Activated naive CD4-positive, alpha-beta T cell treated with anti-CD3 and anti-CD28 coated beads for 36 hours (primary cell): ENCODE measurements at regions not wholly inside any gene's neighbourhood (a gene's known extent, or its start where the extent isn't known, plus 50 kb on each side); places are given as distances from the start of the nearest gene placed in this dataset.

ENCODE experiments used
- CTCF ChIA-PET: fragments of 350-600 bp; sonication (Branson Sonifier 250); formaldehyde crosslinking; loops from one replicate; lab custom pipeline; 2021; ENCODE audit warnings: antibody characterized with exemption; lab: Charles Lee
- DNase-seq: peaks from one replicate; pipeline ENCODE4 v3.0.0-alpha.2; 2020
- H3K27ac Mint-ChIP-seq: one replicate; pipeline ENCODE4 v1.8.0; 2021; ENCODE audit warnings: mild to moderate bottlenecking, mixed read lengths
- H3K27me3 Mint-ChIP-seq: one replicate; pipeline ENCODE4 v1.8.0; 2021; ENCODE audit warnings: low read depth, mixed read lengths
- H3K36me3 Mint-ChIP-seq: one replicate; pipeline ENCODE4 v1.8.0; 2021; ENCODE audit warnings: low read depth, mixed read lengths
- H3K4me1 Mint-ChIP-seq: one replicate; pipeline ENCODE4 v1.8.0; 2021; ENCODE audit warnings: low read depth, mixed read lengths
- H3K4me3 Mint-ChIP-seq: one replicate; pipeline ENCODE4 v1.8.0; 2021; ENCODE audit warnings: mild to moderate bottlenecking, moderate library complexity, mixed read lengths
- H3K9me3 Mint-ChIP-seq: one replicate; pipeline ENCODE4 v1.8.0; 2021; ENCODE audit warnings: mixed read lengths
- intact Hi-C: fragments of 100-400 bp; cut with micrococcal nuclease; formaldehyde crosslinking; loops from one replicate; pipeline ENCODE4 v1.15.1; 2023

DNA sequence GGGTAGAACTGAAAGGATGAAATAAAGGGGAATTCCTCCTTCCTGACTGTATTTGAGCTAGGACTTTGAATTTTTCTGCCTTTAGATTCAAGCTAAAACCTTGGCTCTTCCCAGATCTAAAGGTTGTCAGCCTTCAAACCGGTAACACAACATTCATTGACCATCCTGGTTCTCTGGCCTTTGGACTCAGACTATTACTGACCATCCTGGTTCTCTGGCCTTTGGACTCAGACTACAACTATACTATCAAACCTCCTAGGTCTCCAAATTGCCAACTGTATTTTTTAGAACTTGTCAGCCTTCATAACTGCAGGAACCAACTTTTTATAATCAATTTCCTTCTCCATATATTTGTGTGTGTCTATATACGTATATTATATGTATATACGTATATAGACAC, 140.6 kb upstream of the RBMY1B start:
- no peak for DNase-seq
- CTCF ChIA-PET: interaction anchor here (0.7 kb wide), 1 partner anchor 101 kb away, joined by 3 read pairs; no protein-coding TSS in a partner anchor
- H3K27me3 Mint-ChIP-seq: no peaks in the 10 kb centered on the region
- no peaks in the 10 kb centered on the region for H3K4me1 Mint-ChIP-seq
- no peak overlapping the region for H3K4me3 Mint-ChIP-seq
- no peak overlapping the region for H3K27ac Mint-ChIP-seq
- no peaks in the 10 kb centered on the region for H3K9me3 Mint-ChIP-seq
- intact Hi-C loops: no loop called here
- no peaks in the 10 kb centered on the region for H3K36me3 Mint-ChIP-seq

DNA sequence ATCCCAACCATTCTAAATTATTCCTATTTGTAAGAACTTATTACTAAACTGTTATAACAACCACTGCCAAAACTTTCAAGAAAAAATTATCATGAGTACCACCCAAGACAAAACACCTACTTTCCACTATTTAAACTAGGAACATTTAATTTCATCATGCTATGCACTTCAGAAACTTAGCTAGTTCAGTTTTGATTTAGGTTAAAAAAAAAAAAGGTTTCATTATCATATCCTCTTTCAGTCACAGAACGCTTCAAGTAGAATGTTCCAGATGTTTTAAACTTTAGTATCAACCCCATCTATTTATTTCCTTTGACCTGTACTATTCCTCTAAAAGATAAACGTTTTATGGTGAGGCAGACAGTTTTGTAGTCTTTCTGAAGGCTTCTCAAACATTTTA, 117.0 kb upstream of the RBMY1B start:
- Mint-ChIP-seq H3K36me3 (no peaks in the 10 kb centered on the region), H3K4me3 (no peak overlapping the region)

DNA sequence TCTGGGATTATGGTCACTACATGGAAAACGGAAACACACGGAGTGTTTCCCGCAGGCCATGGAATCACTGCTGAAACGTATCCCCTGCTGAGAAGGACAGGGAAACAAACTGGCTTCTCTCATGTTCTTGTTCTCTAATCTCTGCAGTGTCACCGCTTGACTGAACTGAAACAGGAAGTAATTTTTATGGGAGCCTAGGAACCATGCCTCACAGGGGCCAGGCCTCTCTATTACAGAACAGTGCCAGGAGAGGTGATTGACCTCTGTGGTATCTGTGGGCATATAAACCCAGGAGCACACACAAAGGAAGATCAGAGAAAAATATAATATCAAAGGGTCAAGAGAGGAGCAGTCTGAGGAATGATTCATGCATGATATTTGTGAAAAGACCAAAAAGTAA, 88.9 kb upstream of the RBMY1B start:
- no peak for DNase-seq
- Mint-ChIP-seq H3K9me3 (no peaks in the 10 kb centered on the region), H3K27me3 (no peaks in the 10 kb centered on the region), H3K4me3 (no peak overlapping the region), H3K36me3 (no peaks in the 10 kb centered on the region), H3K27ac (no peak overlapping the region), H3K4me1 (no peaks in the 10 kb centered on the region)
- CTCF ChIA-PET: no interaction called here
- intact Hi-C loops: no loop called here

More for the DNA sequence above, 117.0 kb upstream of the RBMY1B start:
- no peak overlapping the region for H3K27ac Mint-ChIP-seq
- CTCF ChIA-PET: no interaction called here
- DNase-seq: no peak
- intact Hi-C loops: no loop called here
- H3K4me1 Mint-ChIP-seq: no peaks in the 10 kb centered on the region
- no peaks in the 10 kb centered on the region for H3K9me3 Mint-ChIP-seq
- no peaks in the 10 kb centered on the region for H3K27me3 Mint-ChIP-seq

DNA sequence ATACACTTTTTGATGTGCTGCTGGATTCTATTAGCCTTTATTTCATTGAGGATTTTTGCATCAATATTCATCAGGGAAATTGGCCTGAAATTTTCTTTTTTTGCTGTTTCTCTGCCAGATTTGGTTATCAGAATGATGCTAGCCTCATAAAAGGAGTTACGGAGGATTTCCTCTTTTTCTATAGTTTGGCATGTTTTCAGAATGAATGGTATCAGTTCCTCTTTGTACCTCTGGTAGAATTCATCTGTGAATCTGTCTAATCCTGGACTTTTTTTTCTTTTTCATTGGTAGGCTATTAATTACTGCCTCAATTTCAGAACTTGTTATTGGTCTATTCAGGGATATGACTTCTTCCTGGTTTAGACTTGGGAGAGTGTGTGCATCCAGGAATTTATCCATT, 70.6 kb upstream of the RBMY1B start:
- H3K4me3 Mint-ChIP-seq: no peak overlapping the region
- no peaks in the 10 kb centered on the region for H3K4me1 Mint-ChIP-seq
- H3K27me3 Mint-ChIP-seq: no peaks in the 10 kb centered on the region
- intact Hi-C loops: no loop called here
- no peak overlapping the region for H3K27ac Mint-ChIP-seq
- no peaks in the 10 kb centered on the region for H3K9me3 Mint-ChIP-seq
- no peaks in the 10 kb centered on the region for H3K36me3 Mint-ChIP-seq
- DNase-seq: no peak
- CTCF ChIA-PET: no interaction called here

DNA sequence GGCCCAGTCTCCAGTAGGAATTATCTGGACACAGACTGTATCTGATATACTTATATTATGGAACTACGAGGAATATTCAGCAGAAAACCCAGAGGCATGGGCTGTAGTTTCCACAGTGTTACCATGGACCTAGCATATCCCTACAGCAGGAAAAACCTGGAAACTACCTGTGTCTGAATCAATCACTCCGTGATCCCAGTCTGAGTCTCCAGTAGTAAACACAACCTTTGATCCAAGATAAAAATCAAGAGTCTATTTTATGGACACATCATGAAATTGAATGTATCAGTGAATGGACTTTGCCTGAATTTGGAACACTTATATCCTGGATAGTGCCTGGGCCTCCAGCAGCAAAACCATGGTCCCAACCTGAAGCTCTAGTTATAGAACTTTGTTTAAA, 57.5 kb upstream of the RBMY1B start:
- no peaks in the 10 kb centered on the region for H3K27me3 Mint-ChIP-seq
- CTCF ChIA-PET: no interaction called here

DNA sequence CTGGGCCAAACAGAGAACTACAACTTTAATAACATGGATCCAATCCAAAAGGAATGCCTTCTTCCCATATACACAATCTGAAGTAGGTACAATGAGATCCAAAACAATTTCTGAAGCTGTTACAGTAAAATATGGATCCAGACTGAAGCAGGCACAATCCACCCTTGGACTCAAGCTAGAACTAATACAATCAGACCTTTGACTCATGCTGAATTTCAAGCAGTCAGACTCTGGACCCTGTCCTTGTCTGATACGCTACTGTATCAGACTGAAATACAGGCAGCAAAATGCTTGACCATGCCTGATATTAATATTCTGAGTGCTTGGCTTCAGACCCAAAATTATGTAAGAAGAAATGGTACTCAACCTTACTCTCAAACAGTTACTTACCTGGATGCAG, 57.0 kb upstream of the RBMY1B start:
- Mint-ChIP-seq H3K4me1 (no peaks in the 10 kb centered on the region), H3K4me3 (no peak overlapping the region), H3K9me3 (no peaks in the 10 kb centered on the region), H3K27me3 (no peaks in the 10 kb centered on the region), H3K36me3 (no peaks in the 10 kb centered on the region), H3K27ac (no peak overlapping the region)
- DNase-seq: no peak
- intact Hi-C loops: no loop called here
- CTCF ChIA-PET: no interaction called here

More for the DNA sequence above, 57.5 kb upstream of the RBMY1B start:
- DNase-seq: no peak
- no peaks in the 10 kb centered on the region for H3K4me1 Mint-ChIP-seq
- intact Hi-C loops: no loop called here
- H3K27ac Mint-ChIP-seq: no peak overlapping the region
- H3K4me3 Mint-ChIP-seq: no peak overlapping the region
- H3K36me3 Mint-ChIP-seq: no peaks in the 10 kb centered on the region
- no peaks in the 10 kb centered on the region for H3K9me3 Mint-ChIP-seq

DNA sequence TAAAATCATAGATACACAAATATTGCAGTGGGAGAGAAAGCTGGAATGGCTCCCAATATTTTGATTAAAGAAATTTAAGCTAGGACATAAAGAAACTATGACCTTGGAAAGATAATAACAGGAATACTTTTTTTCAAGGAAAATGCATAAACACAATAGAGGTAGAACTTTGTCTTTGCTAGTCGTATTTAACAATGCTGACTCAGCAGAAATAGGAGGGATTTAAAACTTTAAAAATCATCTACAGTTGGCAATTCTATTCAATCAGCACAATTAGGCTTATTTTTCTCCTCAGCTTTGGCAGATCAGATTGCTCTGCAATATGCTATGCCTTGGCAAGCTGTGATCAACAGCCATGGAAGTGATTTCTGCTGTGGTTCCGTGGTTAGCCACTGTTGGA, 51.5 kb upstream of the RBMY1B start:
- CTCF ChIA-PET: no interaction called here
- Mint-ChIP-seq H3K4me1 (no peaks in the 10 kb centered on the region), H3K27ac (no peak overlapping the region), H3K36me3 (no peaks in the 10 kb centered on the region), H3K9me3 (no peaks in the 10 kb centered on the region), H3K4me3 (no peak overlapping the region), H3K27me3 (no peaks in the 10 kb centered on the region)
- DNase-seq: no peak
- intact Hi-C loops: no loop called here
